ENCODE measurements at regions not wholly inside any gene's neighbourhood (a gene's known extent, or its start where the extent isn't known, plus 50 kb on each side); places are given as distances from the start of the nearest gene placed in this dataset.

- TF ChIP-seq POLR2AphosphoS5 (IDR thresholded peaks at IDR 0.05) (no peak), CTCF (IDR thresholded peaks at IDR 0.05) (no peak)
Measured at GRCh38 chr13:85586856-85587255, 212.4 kb downstream of the SLITRK6 start.

Measured in breast epithelium (tissue), 3 donors.